Liver (tissue), 8 donors: ENCODE measurements at regions not wholly inside any gene's neighbourhood (a gene's known extent, or its start where the extent isn't known, plus 50 kb on each side); places are given as distances from the start of the nearest gene placed in this dataset.

Source experiments
- DNase-seq: peaks from one replicate; pipeline ENCODE4 v3.0.0-alpha.2; 2017; ENCODE audit warnings: low spot score
- H3K27ac ChIP-seq, 2 donors: one replicate each; pipeline ENCODE4 v1.7.0; 2013; ENCODE audit warnings: inconsistent platforms in 2 of 2, low read length in 2 of 2, control low read depth in 1 of 2, low read depth in 1 of 2, mild to moderate bottlenecking in 1 of 2
- H3K27me3 ChIP-seq, 4 donors: one replicate each; pipeline versions ENCODE4 v1.6.1 to v1.7.0; 2013; ENCODE audit warnings: low read length in 3 of 4, inconsistent platforms in 1 of 4, mild to moderate bottlenecking in 1 of 4, moderate library complexity in 1 of 4; ENCODE audit not compliant: control insufficient read depth in 4 of 4, insufficient read depth in 4 of 4
- H3K36me3 ChIP-seq, 4 donors: one replicate each; pipeline versions ENCODE4 v1.6.1 to v1.7.0; 2013; ENCODE audit warnings: low read length in 3 of 4, mild to moderate bottlenecking in 3 of 4, low read depth in 1 of 4, moderate library complexity in 1 of 4; ENCODE audit not compliant: control insufficient read depth in 4 of 4, insufficient read depth in 3 of 4
- H3K4me1 ChIP-seq, 4 donors: one replicate each; pipeline versions ENCODE4 v1.6.1 to v1.7.0; 2013; ENCODE audit warnings: low read length in 3 of 4, mild to moderate bottlenecking in 3 of 4, moderate library complexity in 1 of 4; ENCODE audit not compliant: control insufficient read depth in 4 of 4, insufficient read depth in 4 of 4
- H3K4me3 ChIP-seq, 3 donors: one replicate each; pipeline versions ENCODE4 v1.6.1 to v1.7.0; 2013; ENCODE audit warnings: low read length in 3 of 3, control low read depth in 1 of 3, low read depth in 1 of 3, mild to moderate bottlenecking in 1 of 3
- H3K9ac ChIP-seq, 2 donors: one replicate each; pipeline ENCODE4 v1.7.0; 2013; ENCODE audit warnings: low read length in 2 of 2, mild to moderate bottlenecking in 2 of 2, moderate library complexity in 2 of 2, control low read depth in 1 of 2, low read depth in 1 of 2
- H3K9me3 ChIP-seq, 4 donors: one replicate each; pipeline versions ENCODE4 v1.6.1 to v1.7.0; 2013; ENCODE audit warnings: low read length in 3 of 4; ENCODE audit not compliant: control insufficient read depth in 4 of 4
- ATF3 ChIP-seq: IDR thresholded peaks from 2 replicates; pipeline ENCODE4 v1.6.1; 2016; ENCODE audit warnings: antibody characterized with exemption
- CTCF ChIP-seq: fragments of 150-350 bp; IDR thresholded peaks from 2 replicates; pipeline ENCODE4 v1.5.1; 2017; ENCODE audit warnings: improper control_type of control experiment, low read depth, low read length; ENCODE audit not compliant: missing input control
- EGR1 ChIP-seq, 2 donors: IDR thresholded peaks; 2 replicates each; pipeline ENCODE4 v1.6.1; 2016 to 2018; ENCODE audit warnings: antibody characterized with exemption in 2 of 2, low read depth in 2 of 2
- FOXA1 ChIP-seq: IDR thresholded peaks from 2 replicates; pipeline ENCODE4 v1.6.1; 2016; ENCODE audit warnings: antibody characterized with exemption
- FOXA2 ChIP-seq: IDR thresholded peaks from 2 replicates; pipeline ENCODE4 v1.6.1; 2016; ENCODE audit warnings: antibody characterized with exemption
- GABPA ChIP-seq, 2 donors: IDR thresholded peaks in 1 of 2; conservative IDR thresholded peaks in 1 of 2; 2 replicates each; pipeline ENCODE4 v1.6.1; 2016; ENCODE audit warnings: antibody characterized with exemption in 2 of 2, mild to moderate bottlenecking in 1 of 2, moderate library complexity in 1 of 2
- HNF4G ChIP-seq: IDR thresholded peaks from 2 replicates; pipeline ENCODE4 v1.6.1; 2016; ENCODE audit warnings: antibody characterized with exemption
- JUND ChIP-seq, 2 donors: IDR thresholded peaks; 2 replicates each; pipeline ENCODE4 v1.6.1; 2016; ENCODE audit warnings: antibody characterized with exemption in 2 of 2
- MAX ChIP-seq: IDR thresholded peaks from 2 replicates; pipeline ENCODE4 v1.6.1; 2016; ENCODE audit warnings: antibody characterized with exemption
- NR2F2 ChIP-seq: IDR thresholded peaks from 2 replicates; pipeline ENCODE4 v1.6.1; 2016; ENCODE audit warnings: antibody characterized with exemption
- RAD21 ChIP-seq, 2 donors: IDR thresholded peaks; 2 replicates each; pipeline ENCODE4 v1.6.1; 2016; ENCODE audit warnings: antibody characterized with exemption in 2 of 2, mild to moderate bottlenecking in 2 of 2
- REST ChIP-seq: IDR thresholded peaks from 2 replicates; pipeline ENCODE4 v1.6.1; 2016; ENCODE audit warnings: antibody characterized with exemption, mild to moderate bottlenecking
- RXRA ChIP-seq, 2 donors: IDR thresholded peaks; 2 replicates each; pipeline ENCODE4 v1.6.1; 2017 to 2018; ENCODE audit warnings: antibody characterized with exemption in 2 of 2, mild to moderate bottlenecking in 1 of 2
- SP1 ChIP-seq: IDR thresholded peaks from 2 replicates; pipeline ENCODE4 v1.6.1; 2018; ENCODE audit warnings: antibody characterized with exemption, mild to moderate bottlenecking
- TAF1 ChIP-seq: conservative IDR thresholded peaks from 2 replicates; pipeline ENCODE4 v1.6.1; 2016; ENCODE audit warnings: antibody characterized with exemption, mild to moderate bottlenecking
- ZBTB33 ChIP-seq: IDR thresholded peaks from 2 replicates; pipeline ENCODE4 v1.6.1; 2016; ENCODE audit warnings: antibody characterized with exemption
- WGBS: extraction: QIAGEN DNeasy Blood & Tissue Kit; methylation state at CpG from one replicate; pipeline ENCODE4 v1.1.7; 2013; 5-methylcytosine and 5-hydroxymethylcytosine counted together
- donor health status: healthy.
- donor health status: healthy.
- donor health status: healthy.
- donor health status: healthy.
- donor health status: healthy.

- Histone ChIP-seq H3K9me3 (no peaks in the 10 kb centered on the region), H3K9ac (no peak overlapping the region), H3K4me3 (no peak overlapping the region), H3K27me3 (no peaks in the 10 kb centered on the region), H3K36me3 (no peaks in the 10 kb centered on the region), H3K4me1 (no peaks in the 10 kb centered on the region), H3K27ac (no peak overlapping the region)
- 93% methylated on average over 5 of the region's 5 CpGs for WGBS
- no peak for TF ChIP-seq NR2F2
- TF ChIP-seq FOXA1, result no peak
- TF ChIP-seq RAD21 (IDR thresholded peaks at IDR 0.05), result no peak
- no peak for TF ChIP-seq ZBTB33
- TF ChIP-seq GABPA (IDR thresholded peaks at IDR 0.05 in 1 of 2, conservative IDR thresholded peaks at IDR 0.05 in 1 of 2), result no peak
- TF ChIP-seq EGR1 (IDR thresholded peaks at IDR 0.05; ENCODE audit: low read depth in 2 of 2), result no peak
- no peak for TF ChIP-seq RXRA (IDR thresholded peaks at IDR 0.05)
- TF ChIP-seq HNF4G, result no peak
- no peak for TF ChIP-seq REST
- TF ChIP-seq TAF1, result no peak
- no peak for TF ChIP-seq CTCF
- TF ChIP-seq ATF3, result no peak
- TF ChIP-seq SP1, result no peak
- TF ChIP-seq JUND (IDR thresholded peaks at IDR 0.05), result no peak
- no peak for TF ChIP-seq FOXA2
- TF ChIP-seq MAX, result no peak
- no peak for DNase-seq
Observed at GRCh38 chr5:143703659-143704058, 108.3 kb upstream of the HMHB1 start.

- H3K9ac ChIP-seq, result no peak overlapping the region
- WGBS, result 89% methylated on average over 1 of the region's 1 CpG
- no peak for TF ChIP-seq EGR1 (IDR thresholded peaks at IDR 0.05; ENCODE audit: low read depth in 2 of 2)
- no peak for TF ChIP-seq RAD21 (IDR thresholded peaks at IDR 0.05)
- TF ChIP-seq ATF3, result no peak
- TF ChIP-seq NR2F2, result no peak
- H3K4me1 ChIP-seq, result no peaks in the 10 kb centered on the region
- no peaks in the 10 kb centered on the region for H3K36me3 ChIP-seq
- no peaks in the 10 kb centered on the region for H3K27me3 ChIP-seq
- H3K4me3 ChIP-seq, result no peak overlapping the region
- DNase-seq, result no peak
- H3K9me3 ChIP-seq, result no peaks in the 10 kb centered on the region
- H3K27ac ChIP-seq, result no peak overlapping the region
Observed at GRCh38 chr5:143701493-143701892, 110.5 kb upstream of the HMHB1 start.
